ENCODE measurements at regions not wholly inside any gene's neighbourhood (a gene's known extent, or its start where the extent isn't known, plus 50 kb on each side); places are given as distances from the start of the nearest gene placed in this dataset.

DNA sequence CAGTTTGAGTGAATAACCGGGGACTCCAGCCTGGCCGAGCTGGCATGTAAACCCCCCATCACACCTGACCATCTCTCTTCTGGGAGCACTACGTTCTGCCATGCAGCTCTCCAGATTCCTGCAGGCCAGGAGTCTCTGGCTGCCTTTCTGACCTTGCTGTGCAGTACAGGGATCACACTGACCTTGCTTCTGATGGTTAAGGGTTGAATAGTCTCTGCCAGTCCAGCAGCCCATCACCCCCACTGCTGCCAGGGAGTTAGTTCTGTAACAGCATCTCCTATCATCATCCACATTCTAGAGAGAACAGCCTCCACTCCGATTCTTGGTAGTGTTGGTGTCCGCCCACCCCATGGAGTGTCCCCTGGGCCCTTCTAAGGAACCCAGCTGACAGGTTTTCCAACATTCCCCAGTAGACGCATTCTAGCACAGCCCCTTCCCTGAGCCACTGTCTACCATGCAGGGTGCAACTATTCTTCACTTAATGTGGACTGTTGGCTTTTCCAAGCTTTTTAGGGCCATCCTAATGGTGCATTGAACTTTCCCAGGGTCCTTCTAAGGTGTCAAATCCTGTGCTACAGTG lies 109.8 kb downstream of the RIPK4 start:
- no peak overlapping the region for H3K27ac ChIP-seq (replicated peaks)
- H3K27me3 ChIP-seq (ENCODE audit: insufficient read depth, poor library complexity, severe bottlenecking), result no peaks in the 10 kb centered on the region
- DNase-seq (ENCODE audit: low read depth in 1 of 2, low spot score in 1 of 2), result no peak
- TF ChIP-seq SPI1 (IDR thresholded peaks at IDR 0.05; ENCODE audit: borderline replicate concordance, low read depth) (no peak), GABPA (IDR thresholded peaks at IDR 0.05; ENCODE audit: low read depth) (no peak), POLR2AphosphoS5 (IDR thresholded peaks at IDR 0.05; ENCODE audit: low read depth) (no peak)
- TF ChIP-seq, protein P1, sequence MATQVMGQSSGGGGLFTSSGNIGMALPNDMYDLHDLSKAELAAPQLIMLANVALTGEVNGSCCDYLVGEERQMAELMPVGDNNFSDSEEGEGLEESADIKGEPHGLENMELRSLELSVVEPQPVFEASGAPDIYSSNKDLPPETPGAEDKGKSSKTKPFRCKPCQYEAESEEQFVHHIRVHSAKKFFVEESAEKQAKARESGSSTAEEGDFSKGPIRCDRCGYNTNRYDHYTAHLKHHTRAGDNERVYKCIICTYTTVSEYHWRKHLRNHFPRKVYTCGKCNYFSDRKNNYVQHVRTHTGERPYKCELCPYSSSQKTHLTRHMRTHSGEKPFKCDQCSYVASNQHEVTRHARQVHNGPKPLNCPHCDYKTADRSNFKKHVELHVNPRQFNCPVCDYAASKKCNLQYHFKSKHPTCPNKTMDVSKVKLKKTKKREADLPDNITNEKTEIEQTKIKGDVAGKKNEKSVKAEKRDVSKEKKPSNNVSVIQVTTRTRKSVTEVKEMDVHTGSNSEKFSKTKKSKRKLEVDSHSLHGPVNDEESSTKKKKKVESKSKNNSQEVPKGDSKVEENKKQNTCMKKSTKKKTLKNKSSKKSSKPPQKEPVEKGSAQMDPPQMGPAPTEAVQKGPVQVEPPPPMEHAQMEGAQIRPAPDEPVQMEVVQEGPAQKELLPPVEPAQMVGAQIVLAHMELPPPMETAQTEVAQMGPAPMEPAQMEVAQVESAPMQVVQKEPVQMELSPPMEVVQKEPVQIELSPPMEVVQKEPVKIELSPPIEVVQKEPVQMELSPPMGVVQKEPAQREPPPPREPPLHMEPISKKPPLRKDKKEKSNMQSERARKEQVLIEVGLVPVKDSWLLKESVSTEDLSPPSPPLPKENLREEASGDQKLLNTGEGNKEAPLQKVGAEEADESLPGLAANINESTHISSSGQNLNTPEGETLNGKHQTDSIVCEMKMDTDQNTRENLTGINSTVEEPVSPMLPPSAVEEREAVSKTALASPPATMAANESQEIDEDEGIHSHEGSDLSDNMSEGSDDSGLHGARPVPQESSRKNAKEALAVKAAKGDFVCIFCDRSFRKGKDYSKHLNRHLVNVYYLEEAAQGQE (IDR thresholded peaks at IDR 0.05; ENCODE audit: insufficient replicate concordance, low read depth), result no peak
- TF ChIP-seq, protein P2, sequence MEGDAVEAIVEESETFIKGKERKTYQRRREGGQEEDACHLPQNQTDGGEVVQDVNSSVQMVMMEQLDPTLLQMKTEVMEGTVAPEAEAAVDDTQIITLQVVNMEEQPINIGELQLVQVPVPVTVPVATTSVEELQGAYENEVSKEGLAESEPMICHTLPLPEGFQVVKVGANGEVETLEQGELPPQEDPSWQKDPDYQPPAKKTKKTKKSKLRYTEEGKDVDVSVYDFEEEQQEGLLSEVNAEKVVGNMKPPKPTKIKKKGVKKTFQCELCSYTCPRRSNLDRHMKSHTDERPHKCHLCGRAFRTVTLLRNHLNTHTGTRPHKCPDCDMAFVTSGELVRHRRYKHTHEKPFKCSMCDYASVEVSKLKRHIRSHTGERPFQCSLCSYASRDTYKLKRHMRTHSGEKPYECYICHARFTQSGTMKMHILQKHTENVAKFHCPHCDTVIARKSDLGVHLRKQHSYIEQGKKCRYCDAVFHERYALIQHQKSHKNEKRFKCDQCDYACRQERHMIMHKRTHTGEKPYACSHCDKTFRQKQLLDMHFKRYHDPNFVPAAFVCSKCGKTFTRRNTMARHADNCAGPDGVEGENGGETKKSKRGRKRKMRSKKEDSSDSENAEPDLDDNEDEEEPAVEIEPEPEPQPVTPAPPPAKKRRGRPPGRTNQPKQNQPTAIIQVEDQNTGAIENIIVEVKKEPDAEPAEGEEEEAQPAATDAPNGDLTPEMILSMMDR (IDR thresholded peaks at IDR 0.05; ENCODE audit: insufficient read depth, low read length), result no peak
- no peak overlapping the region for H3K4me3 ChIP-seq (replicated peaks; ENCODE audit: insufficient read depth, low read length)

DNA sequence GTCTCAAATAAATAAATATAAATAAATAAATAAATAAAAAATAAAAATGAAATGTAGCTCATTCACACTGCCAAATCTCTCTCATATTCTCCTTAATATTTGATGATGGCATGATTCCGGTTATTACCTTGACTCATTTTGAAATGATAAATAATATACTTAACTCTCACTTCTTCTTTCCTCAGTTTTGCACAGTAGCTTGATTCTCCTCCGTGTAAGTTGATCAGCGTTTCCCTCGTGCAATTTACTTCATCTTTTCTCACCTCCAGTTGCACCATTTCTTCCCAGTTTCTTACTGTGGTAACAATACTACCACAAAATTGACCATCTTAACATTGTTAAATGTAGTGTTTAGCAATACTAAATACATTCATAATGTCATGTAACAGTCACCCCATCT lies 111.6 kb downstream of the RIPK4 start:
- TF ChIP-seq SPI1 (IDR thresholded peaks at IDR 0.05; ENCODE audit: borderline replicate concordance, low read depth), result no peak
- Histone ChIP-seq H3K27me3 (ENCODE audit: insufficient read depth, poor library complexity, severe bottlenecking) (no peaks in the 10 kb centered on the region), H3K4me3 (replicated peaks; ENCODE audit: insufficient read depth, low read length) (no peak overlapping the region), H3K27ac (replicated peaks) (no peak overlapping the region)
- DNase-seq (ENCODE audit: low read depth in 1 of 2, low spot score in 1 of 2), result no peak

DNA sequence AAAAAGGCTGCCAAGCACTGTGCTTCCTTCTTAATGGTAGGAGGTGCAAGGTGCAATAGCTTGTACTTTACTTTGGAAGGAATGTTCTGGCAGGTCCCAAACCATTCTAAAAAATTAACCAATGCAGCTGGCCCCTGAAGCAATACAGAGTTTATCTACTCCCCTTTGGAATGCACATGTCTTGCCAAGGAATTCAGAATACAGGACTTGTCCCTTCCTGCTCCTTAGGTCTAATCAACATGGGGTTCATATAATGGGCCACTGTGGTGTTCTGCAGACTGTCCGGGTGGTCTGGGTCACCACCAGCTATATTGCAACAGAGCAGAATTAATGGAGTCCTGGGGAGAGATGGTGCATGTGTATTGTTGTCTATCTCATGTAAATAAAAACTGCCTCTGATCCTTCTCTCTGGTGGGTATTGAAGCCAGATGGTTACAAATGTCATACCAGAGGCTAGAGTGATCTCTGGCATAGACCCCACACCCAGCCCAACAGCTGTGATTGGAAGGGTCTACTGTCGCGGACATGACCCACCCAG lies 112.8 kb downstream of the RIPK4 start:
- TF ChIP-seq, protein P2 (IDR thresholded peaks at IDR 0.05; ENCODE audit: insufficient read depth, low read length), result no peak
- TF ChIP-seq, protein P1 (IDR thresholded peaks at IDR 0.05; ENCODE audit: insufficient replicate concordance, low read depth), result no peak
- TF ChIP-seq GABPA (IDR thresholded peaks at IDR 0.05; ENCODE audit: low read depth) (no peak), SPI1 (IDR thresholded peaks at IDR 0.05; ENCODE audit: borderline replicate concordance, low read depth) (no peak), POLR2AphosphoS5 (IDR thresholded peaks at IDR 0.05; ENCODE audit: low read depth) (no peak)
- Histone ChIP-seq H3K4me3 (replicated peaks; ENCODE audit: insufficient read depth, low read length) (no peak overlapping the region), H3K27ac (replicated peaks) (no peak overlapping the region), H3K27me3 (ENCODE audit: insufficient read depth, poor library complexity, severe bottlenecking) (no peaks in the 10 kb centered on the region)
- DNase-seq (ENCODE audit: low read depth in 1 of 2, low spot score in 1 of 2), result no peak

DNA sequence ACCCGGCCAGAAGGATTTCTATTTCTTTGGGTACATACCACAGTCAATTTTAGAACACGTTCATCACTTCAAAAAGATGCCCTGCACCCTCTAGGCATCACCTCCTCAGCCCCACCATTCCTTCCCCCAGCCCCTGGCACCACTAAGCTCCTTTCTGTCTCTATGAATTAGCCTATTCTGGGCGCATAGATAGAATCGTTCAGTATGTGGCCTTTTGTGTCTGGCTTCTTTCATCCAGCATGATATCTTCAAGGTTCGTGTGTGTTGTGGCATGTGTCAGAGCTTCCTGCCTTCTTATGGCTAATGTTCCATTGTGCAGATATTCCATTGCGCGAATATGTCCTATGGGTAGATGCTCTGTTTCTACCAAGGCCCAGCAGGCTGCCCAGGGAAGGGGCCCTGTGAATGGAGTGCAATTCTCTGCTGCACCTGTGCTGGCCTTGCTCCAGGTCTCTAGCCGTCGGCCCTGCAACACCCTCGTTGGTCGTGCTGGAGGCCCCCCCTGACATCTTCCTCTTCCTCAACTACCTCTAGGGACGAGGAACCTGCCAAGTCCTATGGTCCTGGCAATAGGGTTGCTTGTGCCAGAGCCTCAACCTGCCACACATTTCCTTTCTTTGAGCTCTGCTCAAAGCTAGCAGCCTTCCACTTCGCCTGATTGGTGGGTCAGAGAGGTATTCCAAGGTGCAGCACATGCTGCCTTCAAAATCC lies 113.5 kb downstream of the RIPK4 start:
- H3K27ac ChIP-seq (replicated peaks), result no peak overlapping the region
- TF ChIP-seq POLR2AphosphoS5 (IDR thresholded peaks at IDR 0.05; ENCODE audit: low read depth) (no peak), GABPA (IDR thresholded peaks at IDR 0.05; ENCODE audit: low read depth) (no peak), SPI1 (IDR thresholded peaks at IDR 0.05; ENCODE audit: borderline replicate concordance, low read depth) (no peak)
- TF ChIP-seq, protein P1 (IDR thresholded peaks at IDR 0.05; ENCODE audit: insufficient replicate concordance, low read depth), result no peak
- TF ChIP-seq, protein P2 (IDR thresholded peaks at IDR 0.05; ENCODE audit: insufficient read depth, low read length), result no peak
- DNase-seq (ENCODE audit: low read depth in 1 of 2, low spot score in 1 of 2), result no peak
- no peaks in the 10 kb centered on the region for H3K27me3 ChIP-seq (ENCODE audit: insufficient read depth, poor library complexity, severe bottlenecking)
- H3K4me3 ChIP-seq (replicated peaks; ENCODE audit: insufficient read depth, low read length), result no peak overlapping the region
